Fibroblast of skin of scalp (primary cell): ENCODE measurements at regions not wholly inside any gene's neighbourhood (a gene's known extent, or its start where the extent isn't known, plus 50 kb on each side); places are given as distances from the start of the nearest gene placed in this dataset.

Source experiments
- DNase-seq: peaks from one replicate; pipeline ENCODE4 v3.0.0-alpha.2; 2013

GRCh38 chr7:84674236-84674913 is 479.8 kb upstream of the SEMA3A start:
- no peak for DNase-seq

GRCh38 chr7:84669177-84669732 is 474.7 kb upstream of the SEMA3A start:
- DNase-seq, result no peak

GRCh38 chr7:84668116-84668515 is 473.5 kb upstream of the SEMA3A start:
- no peak for DNase-seq

- no peak for DNase-seq
These were observed 472.1 kb upstream of the SEMA3A start for GRCh38 chr7:84666651-84667050.

DNA sequence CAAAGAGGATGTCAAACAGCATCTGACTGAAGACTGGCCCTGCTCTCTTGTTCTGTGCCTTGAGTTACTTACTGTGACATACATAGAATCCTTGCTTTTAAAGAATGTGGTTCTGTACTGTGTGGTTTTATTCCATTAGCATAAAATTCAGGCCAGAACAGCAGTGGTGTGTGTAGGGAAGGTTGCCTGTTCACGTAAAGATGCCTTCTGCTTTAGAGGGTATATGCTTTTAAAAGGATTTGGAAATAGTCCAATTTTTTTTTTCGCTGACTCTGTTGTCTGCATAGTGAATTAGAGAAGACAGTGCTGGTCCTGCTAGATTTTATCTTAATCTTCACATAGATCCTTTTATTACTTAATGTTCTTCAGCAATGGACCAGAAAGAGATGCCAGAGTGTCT is 470.8 kb upstream of the SEMA3A start:
- DNase-seq, result no peak

- no peak for DNase-seq
These were observed 470.0 kb upstream of the SEMA3A start for GRCh38 chr7:84664626-84665025.

- peak; percentile 21 for DNase-seq
These were observed 468.6 kb upstream of the SEMA3A start for GRCh38 chr7:84663224-84663623.

DNA sequence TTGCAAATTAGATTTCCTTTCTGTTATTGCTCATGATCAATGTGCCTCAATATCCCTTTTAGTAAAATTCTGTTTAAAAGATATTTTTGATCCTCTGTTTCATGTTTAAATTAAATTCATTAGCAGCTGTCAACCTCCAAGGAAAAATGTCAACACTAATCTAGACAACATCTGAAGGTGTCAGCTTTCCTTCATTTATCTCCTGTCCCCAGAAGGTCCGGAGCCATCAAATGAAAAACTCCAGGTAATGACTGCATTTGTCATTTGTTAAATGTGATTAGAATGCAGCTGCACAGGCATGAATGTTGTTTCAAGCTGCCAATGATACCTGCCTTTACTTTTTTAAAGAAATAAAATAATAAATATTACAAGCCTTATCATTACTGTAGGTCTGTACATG is 463.7 kb upstream of the SEMA3A start:
- no peak for DNase-seq

- DNase-seq, result no peak
These were observed 459.7 kb upstream of the SEMA3A start for GRCh38 chr7:84654273-84654672.

DNA sequence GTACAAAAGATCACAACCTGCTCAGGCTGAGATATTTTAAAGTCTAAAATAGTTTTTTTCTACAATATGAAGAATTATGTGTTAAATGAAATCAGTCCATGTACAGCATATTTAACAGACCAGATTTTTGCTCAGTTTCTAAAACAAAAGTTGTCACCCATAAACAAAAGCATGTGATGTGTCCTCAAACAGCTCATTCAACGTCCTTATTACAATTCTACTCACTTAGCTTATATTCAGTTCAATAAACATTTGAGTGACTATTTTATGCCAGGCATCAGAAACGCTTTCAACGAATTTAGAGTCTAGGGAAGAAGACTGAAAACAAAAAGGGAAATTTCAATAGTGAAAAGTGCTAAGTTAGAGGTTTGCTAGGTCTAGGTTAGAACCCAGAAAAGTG is 457.3 kb upstream of the SEMA3A start:
- no peak for DNase-seq

GRCh38 chr7:84647797-84648757 is 453.5 kb upstream of the SEMA3A start:
- DNase-seq, result peak; percentile 96

GRCh38 chr7:84642611-84643010 is 448.0 kb upstream of the SEMA3A start:
- DNase-seq, result no peak

- DNase-seq, result no peak
These were observed 446.0 kb upstream of the SEMA3A start for GRCh38 chr7:84640637-84641036.

DNA sequence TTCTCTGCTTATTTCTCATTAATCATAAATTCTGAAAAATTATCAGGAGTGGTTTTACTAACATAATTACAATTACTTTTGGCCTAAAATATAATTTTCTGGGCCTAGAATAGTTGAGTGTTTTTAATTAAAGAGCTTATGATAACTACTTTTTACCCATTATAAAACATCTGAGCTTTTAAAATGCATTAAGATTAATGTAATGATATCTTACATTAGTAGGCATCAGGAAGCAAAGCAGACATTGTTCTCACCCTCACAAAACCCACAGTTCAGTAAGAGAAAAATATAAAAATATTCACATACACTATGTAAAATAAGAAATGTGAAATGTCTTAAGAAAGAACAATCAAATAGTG is 443.7 kb upstream of the SEMA3A start:
- DNase-seq, result no peak

DNA sequence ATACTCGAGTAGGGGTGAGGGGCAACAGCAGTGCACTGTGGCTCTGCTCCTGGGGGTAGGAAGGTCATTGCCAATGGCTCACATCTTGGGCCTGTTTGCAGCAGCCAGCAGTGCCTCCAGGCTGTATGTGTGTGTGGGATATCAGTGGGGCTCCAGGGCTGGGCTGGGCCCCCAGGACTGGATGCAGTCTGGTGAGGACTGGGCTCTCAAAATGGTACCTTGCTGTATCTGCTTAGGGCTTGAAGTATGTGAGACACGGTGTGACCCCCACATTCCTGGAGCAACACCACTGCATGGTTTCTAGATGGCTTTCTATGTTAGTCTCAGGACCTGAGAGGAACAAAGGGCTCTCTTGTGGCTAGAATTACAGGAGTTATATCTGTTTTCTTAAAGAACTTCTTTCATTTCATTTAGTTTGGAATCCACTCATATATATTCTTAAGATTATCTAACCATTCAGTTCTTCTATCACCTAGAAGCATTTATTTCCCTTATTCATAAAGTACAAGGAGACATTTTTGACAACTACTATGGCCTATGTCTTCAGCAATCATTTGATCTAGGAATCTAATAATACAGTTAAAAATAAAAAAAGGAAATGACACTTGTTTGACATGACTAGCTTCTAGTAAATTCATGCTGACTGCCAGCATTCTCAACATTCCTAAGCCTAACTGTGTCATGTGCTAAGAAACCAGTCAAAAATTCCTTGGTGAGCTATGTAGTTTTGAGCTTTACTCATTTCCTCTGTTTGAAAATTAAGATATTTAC is 443.2 kb upstream of the SEMA3A start:
- peak; percentile 90 for DNase-seq

GRCh38 chr7:84631913-84632312 is 437.3 kb upstream of the SEMA3A start:
- DNase-seq, result no peak

DNA sequence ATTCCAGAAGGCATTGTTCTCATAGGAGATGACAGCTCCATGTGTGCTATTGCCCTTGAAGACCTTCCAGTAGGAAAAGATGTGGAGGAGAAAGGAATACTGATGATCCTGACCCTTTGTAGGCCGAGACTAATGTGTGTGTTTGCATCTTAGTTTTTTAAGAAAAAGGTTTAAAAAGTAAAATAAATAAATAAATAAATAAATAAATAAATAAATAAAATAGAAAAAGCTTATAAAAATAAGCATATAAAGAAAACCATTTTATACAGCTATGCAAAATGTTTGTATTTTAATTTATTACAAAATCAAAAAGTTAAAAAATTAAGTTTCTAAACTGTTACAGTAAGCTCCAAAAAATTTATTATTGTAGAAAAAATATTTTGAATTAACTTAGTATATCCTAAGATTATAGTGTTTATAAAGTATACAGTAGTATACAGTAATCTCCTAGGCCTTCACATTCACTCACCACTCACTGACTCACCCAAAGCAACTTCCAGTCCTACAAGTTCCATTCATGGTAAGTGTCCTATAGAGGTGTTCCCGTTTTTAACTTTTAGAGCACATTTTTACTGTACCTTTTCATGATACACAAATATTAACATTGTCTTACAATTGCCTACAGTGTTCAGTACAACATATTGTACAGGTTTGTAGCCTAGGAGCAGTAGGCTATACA is 435.2 kb upstream of the SEMA3A start:
- DNase-seq, result no peak

DNA sequence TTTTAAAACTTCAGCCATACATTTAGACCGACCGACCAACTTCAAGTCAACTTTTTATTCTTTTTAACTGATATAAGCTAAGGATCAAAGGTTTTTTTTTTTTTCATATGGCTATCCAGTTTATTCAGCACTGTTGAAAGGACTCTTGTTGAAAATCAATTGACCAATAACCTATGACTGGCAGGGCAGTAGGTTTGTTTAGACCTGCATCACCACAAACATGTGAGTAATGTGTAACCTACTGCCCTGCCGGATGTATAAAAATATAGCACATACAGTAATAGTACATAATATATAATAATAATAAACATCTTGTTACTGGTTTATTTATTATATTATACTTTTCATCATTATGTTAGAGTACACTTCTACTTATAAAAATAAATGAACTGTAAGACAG is 434.6 kb upstream of the SEMA3A start:
- no peak for DNase-seq

DNA sequence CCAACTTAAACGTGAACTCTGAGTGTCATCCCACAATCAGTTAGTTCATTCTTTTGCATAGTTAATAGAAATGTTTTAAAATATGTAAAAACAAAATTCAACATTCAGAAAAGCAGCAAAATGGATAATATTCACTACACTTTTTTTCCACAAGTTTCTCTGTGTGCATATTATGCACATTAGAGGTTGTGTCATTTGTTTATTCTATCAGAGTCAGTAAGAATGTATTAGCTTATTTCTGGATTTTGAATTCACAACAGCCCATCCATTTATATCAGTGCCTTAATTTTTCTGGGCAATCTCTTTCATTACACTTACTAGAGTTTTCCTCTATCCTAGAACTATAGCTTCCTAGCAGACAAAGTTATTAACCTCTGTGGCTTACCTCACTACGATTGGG is 432.7 kb upstream of the SEMA3A start:
- DNase-seq, result no peak

DNA sequence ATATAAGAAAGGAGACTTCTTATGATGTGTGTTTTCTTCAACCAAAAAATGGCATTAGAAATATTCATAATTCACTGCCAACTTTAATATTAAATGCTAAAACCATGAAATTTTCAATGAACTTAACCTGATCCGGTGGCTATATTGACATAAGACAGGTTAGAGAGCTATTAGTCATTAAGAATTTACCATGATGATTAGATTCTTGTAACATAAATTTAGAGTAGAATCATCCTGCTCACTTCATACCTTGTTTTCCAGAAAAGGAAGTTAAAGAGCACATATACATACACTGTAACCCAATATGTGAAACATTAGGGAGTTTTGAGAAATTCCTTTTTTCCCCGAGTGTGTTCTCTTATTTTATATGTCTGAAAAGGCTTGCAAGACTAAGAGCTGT is 430.3 kb upstream of the SEMA3A start:
- DNase-seq, result no peak

GRCh38 chr7:84624527-84624926 is 429.9 kb upstream of the SEMA3A start:
- peak; percentile 60 for DNase-seq

DNA sequence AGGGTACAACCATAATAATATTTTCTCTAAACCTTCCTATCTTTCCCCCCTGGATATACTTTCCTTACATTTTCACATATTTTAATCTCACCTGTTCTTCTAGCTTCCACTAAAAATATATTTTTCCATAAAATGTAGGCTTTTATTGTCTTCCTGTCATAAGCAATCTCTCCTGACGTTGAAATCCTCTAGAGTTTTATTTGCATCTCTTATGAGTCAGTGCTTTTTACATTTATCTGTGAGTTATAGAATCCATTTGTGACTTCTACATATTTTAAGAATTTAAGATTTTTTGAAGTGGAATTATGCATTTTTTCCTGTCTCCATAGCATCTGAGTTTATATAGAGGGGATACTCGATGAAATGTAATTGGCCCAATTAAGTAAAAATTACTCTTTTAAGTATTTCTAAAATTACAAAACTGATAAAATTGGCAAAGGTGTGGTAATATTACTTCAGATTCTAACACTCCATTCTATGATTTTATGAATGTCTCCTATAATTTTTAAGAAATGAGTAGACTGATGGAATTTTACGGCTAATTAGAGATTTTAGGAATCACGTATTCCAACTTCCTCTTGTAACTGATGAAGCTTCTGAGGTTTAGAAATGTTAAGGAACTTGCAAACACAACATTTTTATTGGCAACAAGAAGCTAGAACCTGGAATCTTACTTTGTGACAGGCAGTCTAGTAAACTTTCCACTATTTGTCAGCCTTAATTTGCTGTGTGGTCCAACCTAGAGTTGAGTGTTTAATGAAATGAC is 422.9 kb upstream of the SEMA3A start:
- DNase-seq, result no peak
